ENCODE measurements at regions not wholly inside any gene's neighbourhood (a gene's known extent, or its start where the extent isn't known, plus 50 kb on each side); places are given as distances from the start of the nearest gene placed in this dataset.

DNA sequence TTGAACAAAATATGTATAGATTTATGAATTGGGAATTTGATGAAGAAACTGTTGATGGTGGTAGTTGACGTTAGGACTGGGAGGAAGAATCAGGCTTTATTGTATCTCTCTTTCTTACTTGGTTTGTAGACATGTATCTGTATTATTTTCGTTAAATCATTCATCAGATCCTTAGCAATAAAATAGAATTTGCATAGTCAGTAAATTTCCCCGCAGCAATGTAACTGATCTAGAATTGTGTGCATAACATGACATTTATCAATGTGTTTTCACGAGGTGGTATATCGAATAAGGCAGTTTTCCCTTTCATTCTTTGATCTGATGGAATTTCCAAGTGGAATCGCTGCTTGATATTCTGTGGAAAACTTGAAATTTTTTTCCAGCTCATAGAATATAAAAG lies 308.8 kb downstream of the SPRY1 start:
- H3K9ac ChIP-seq, result no peak overlapping the region
- H3K27ac ChIP-seq, result no peak overlapping the region
- no peaks in the 10 kb centered on the region for H3K27me3 ChIP-seq
- no peaks in the 10 kb centered on the region for H3K36me3 ChIP-seq
- no peaks in the 10 kb centered on the region for H3K4me1 ChIP-seq
- no peak overlapping the region for H3K4me2 ChIP-seq
- peaks cover 11% of the 10 kb centered on the region for H3K9me3 ChIP-seq
- TF ChIP-seq Cebpa-rat (IDR thresholded peaks at IDR 0.05), result no peak
- H3K4me3 ChIP-seq, result no peak overlapping the region
- no peaks in the 10 kb centered on the region for H4K20me1 ChIP-seq

DNA sequence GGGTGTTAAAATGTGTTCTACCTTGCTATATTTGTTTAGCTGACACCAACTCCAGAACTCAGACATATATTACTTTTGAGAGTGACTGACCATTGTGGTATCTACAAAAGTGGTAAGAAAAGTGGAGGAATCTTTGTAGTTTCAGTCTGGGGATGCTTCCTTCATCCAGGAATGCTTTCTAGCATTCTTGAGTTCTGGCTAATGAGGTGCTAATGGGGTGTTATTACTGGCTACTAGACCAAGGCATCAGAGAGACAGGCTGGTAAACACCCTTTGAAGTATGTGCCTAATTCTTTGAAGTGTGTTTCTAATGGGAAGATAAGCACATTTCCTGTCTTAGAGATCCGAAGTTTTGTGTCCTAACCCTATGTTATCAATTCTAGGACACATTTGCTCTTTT lies 310.4 kb downstream of the SPRY1 start:
- H3K27ac ChIP-seq, result no peak overlapping the region
- no peak for TF ChIP-seq Cebpa-rat (IDR thresholded peaks at IDR 0.05)

DNA sequence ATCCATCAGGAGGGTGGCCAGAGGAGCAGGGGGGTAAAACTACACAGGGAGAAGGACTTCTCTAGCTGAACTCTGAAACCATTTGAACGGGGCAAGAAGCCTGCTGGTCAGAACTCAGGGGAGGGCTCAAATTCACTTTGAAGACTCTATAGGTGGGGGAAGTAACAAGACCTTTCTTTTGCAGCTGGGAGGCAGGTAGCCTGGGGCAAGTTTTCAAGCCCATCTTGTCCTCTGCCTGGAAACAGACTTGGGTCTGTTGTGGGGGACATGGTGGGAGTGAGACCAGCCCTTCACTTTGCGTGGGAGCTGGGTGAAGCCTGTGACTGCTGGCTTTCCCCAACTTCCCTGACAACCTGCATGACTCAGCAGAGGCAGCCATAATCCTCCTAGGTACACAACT lies 312.3 kb downstream of the SPRY1 start:
- no peaks in the 10 kb centered on the region for H3K4me1 ChIP-seq
- H3K4me2 ChIP-seq, result no peak overlapping the region
- no peaks in the 10 kb centered on the region for H3K36me3 ChIP-seq
- H4K20me1 ChIP-seq, result no peaks in the 10 kb centered on the region
- no peak overlapping the region for H3K9ac ChIP-seq
- TF ChIP-seq Cebpa-rat (IDR thresholded peaks at IDR 0.05), result no peak
- no peaks in the 10 kb centered on the region for H3K27me3 ChIP-seq
- H3K4me3 ChIP-seq, result no peak overlapping the region
- H3K9me3 ChIP-seq, result peaks cover 11% of the 10 kb centered on the region
- H3K27ac ChIP-seq, result no peak overlapping the region

More for the DNA sequence above, 310.4 kb downstream of the SPRY1 start:
- no peaks in the 10 kb centered on the region for H3K4me1 ChIP-seq
- H3K27me3 ChIP-seq, result no peaks in the 10 kb centered on the region
- H3K9ac ChIP-seq, result no peak overlapping the region
- H4K20me1 ChIP-seq, result no peaks in the 10 kb centered on the region
- peaks cover 11% of the 10 kb centered on the region for H3K9me3 ChIP-seq
- no peak overlapping the region for H3K4me2 ChIP-seq
- no peak overlapping the region for H3K4me3 ChIP-seq
- no peaks in the 10 kb centered on the region for H3K36me3 ChIP-seq

DNA sequence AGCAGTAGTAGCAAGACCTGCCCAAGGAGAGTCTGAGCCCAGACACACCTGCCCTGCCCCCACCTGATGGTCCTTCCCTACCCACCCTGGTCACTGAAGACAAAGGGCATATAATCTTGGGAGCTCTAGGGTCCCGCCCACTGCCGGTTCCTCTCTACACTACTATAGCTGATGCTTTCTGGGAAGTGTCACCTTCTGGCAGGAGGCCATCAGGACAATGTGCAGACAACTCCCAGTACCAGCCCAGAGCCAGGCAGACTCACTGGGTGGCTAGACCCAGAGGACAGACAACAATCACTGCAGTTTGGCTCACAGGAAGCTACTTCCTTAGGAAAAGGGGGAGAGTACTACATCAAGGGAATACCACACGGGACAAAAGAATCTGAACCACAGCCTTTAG lies 312.7 kb downstream of the SPRY1 start:
- H3K4me1 ChIP-seq, result no peaks in the 10 kb centered on the region
- H3K4me2 ChIP-seq, result no peak overlapping the region
- no peak overlapping the region for H3K27ac ChIP-seq
- no peak for TF ChIP-seq Cebpa-rat (IDR thresholded peaks at IDR 0.05)
- H3K36me3 ChIP-seq, result no peaks in the 10 kb centered on the region
- no peaks in the 10 kb centered on the region for H4K20me1 ChIP-seq
- H3K27me3 ChIP-seq, result no peaks in the 10 kb centered on the region
- peaks cover 11% of the 10 kb centered on the region for H3K9me3 ChIP-seq
- H3K9ac ChIP-seq, result no peak overlapping the region
- no peak overlapping the region for H3K4me3 ChIP-seq

DNA sequence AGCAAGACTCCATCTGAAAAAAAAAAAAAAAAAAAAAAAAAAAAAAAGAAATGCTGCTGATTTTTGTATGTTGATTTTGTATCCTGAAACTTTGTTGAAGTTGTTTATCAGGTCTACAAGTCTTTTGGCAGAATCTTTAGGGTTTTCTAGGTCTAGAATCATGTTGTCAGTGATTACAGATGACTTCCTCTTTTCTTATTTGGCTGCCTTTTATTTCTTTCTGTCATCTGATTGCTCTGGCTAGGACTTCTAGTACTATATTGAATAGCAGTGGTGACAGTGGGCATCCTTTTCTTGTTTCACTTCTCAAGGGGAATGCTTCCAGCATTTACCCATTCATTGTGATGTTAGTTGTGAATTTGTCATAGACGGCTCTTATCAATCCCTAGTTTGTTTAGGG lies 334.4 kb downstream of the SPRY1 start:
- Histone ChIP-seq H3K4me1 (peaks cover 5% of the 10 kb centered on the region; the same call in 1 of the 2 replicates), H3K27me3 (no peaks in the 10 kb centered on the region), H3K4me3 (no peak overlapping the region), H4K20me1 (no peaks in the 10 kb centered on the region), H3K27ac (no peak overlapping the region), H3K4me2 (no peak overlapping the region), H3K36me3 (no peaks in the 10 kb centered on the region), H3K9ac (no peak overlapping the region), H3K9me3 (no peaks in the 10 kb centered on the region)
- no peak for TF ChIP-seq Cebpa-rat (IDR thresholded peaks at IDR 0.05)

DNA sequence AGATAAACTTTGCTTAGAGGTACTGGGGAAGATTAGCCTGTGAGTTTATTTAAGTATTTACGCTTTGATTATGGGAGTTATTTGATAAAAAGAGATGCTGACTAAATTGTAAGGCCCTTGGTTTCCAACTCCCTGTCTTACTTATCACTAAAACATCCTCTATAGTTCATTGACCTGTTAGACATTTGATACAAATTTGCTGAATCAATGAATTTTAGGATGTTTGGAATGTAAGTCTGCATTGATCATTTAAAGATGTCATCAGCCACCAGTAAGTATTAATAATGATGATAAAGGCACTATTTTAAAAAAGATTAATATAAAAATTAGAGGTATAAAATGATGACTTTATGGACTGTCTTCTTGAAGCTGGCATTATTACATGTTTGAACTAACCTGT lies 340.6 kb downstream of the SPRY1 start:
- TF ChIP-seq Cebpa-rat (IDR thresholded peaks at IDR 0.05), result no peak
- Histone ChIP-seq H3K4me3 (no peak overlapping the region), H3K27ac (no peak overlapping the region), H3K9ac (no peak overlapping the region), H3K27me3 (no peaks in the 10 kb centered on the region), H3K9me3 (no peaks in the 10 kb centered on the region), H3K4me2 (no peak overlapping the region), H4K20me1 (no peaks in the 10 kb centered on the region), H3K4me1 (peaks cover 8% of the 10 kb centered on the region; the same call in 1 of the 2 replicates), H3K36me3 (no peaks in the 10 kb centered on the region)

DNA sequence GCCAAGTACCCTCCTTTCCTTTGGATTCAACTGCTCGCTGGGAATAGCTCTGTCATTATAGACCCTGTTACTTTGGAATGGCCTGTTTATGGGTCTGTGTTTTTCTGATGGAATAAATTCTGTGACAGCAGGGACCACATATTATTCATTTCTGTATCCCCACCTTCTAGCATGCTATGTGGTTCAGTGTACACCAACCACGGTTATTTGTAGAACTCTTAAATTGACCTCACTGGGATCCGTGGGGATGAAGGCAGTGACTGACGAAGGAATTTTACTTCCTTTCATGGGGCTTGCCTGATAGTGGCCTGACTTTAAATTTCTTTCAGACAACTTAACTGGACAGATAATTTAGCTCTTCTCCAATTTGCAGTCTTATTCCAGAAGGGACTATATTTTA lies 343.2 kb downstream of the SPRY1 start:
- Histone ChIP-seq H3K4me3 (no peak overlapping the region), H3K9ac (no peak overlapping the region), H3K36me3 (no peaks in the 10 kb centered on the region), H4K20me1 (no peaks in the 10 kb centered on the region), H3K4me1 (peaks cover 3% of the 10 kb centered on the region; the same call in 1 of the 2 replicates), H3K27me3 (no peaks in the 10 kb centered on the region), H3K4me2 (no peak overlapping the region), H3K27ac (no peak overlapping the region), H3K9me3 (no peaks in the 10 kb centered on the region)
- TF ChIP-seq Cebpa-rat (IDR thresholded peaks at IDR 0.05), result no peak

DNA sequence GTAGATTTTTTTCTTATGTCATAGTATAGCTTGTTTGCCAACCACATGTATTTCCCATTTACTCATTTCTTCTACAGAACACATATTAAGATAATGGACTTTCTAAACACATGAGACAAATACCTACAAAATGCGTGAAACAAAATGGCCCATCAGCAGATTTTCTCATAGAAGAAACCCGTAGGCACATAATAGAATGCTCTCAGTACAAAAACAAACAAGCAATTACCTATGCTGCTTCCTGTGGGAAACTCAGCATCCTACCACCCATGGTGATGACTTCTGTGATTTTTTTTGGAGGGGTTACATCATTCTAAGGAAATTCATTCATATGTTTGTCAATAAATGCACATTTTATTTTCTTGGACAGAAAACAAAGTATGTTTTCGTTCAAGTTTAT lies 343.6 kb downstream of the SPRY1 start:
- Histone ChIP-seq H3K36me3 (no peaks in the 10 kb centered on the region), H3K4me1 (peaks cover 3% of the 10 kb centered on the region; the same call in 1 of the 2 replicates), H3K9me3 (no peaks in the 10 kb centered on the region), H3K27ac (no peak overlapping the region), H3K27me3 (no peaks in the 10 kb centered on the region), H3K4me3 (no peak overlapping the region), H4K20me1 (no peaks in the 10 kb centered on the region), H3K4me2 (no peak overlapping the region), H3K9ac (no peak overlapping the region)
- no peak for TF ChIP-seq Cebpa-rat (IDR thresholded peaks at IDR 0.05)

DNA sequence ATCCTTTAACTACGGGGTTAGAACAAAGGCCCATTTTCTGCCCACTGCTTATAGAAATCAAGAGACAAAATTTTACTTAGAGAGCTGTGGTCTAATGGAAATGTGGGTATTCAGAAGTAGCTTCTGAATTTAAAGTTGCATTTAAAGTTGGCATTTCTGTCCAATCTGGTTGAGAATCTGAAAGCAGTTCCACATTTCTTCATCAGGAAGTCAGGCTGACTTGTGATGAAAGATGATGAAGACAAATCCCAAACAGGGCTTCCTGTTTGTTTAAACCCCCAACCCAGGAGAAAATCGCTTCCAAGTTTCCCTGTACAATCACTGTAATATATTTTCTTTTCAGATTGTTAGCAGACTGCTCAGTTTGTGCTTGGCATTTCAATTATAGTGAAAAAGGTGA lies 345.3 kb downstream of the SPRY1 start:
- no peak for TF ChIP-seq Cebpa-rat (IDR thresholded peaks at IDR 0.05)
- Histone ChIP-seq H3K36me3 (no peaks in the 10 kb centered on the region), H3K4me3 (no peak overlapping the region), H3K4me1 (peaks cover 3% of the 10 kb centered on the region; the same call in 1 of the 2 replicates), H3K9me3 (no peaks in the 10 kb centered on the region), H3K27me3 (no peaks in the 10 kb centered on the region), H4K20me1 (no peaks in the 10 kb centered on the region), H3K4me2 (peak overlapping the region; percentile 4; the same call in 1 of the 2 replicates), H3K9ac (no peak overlapping the region), H3K27ac (no peak overlapping the region)

DNA sequence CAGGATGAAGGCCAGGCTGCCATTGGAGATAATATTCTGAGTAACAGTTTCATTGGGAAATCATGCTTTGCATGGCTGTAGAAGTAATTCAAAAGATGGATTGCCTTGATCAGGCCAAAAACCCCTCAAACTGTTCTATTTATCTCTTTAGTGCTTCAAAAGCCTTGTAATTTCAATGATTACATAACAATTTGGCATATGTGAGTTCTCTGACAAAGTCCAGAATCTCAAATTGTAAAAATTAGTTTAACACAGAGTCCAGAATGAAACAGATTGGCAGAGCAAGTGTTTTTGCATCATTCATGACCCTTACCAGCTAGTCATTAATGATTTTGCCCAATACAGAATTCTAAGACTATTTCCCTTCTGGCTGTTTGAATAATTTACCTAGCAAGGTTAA lies 347.3 kb downstream of the SPRY1 start:
- Histone ChIP-seq H3K9ac (no peak overlapping the region), H3K9me3 (no peaks in the 10 kb centered on the region)
- TF ChIP-seq Cebpa-rat (IDR thresholded peaks at IDR 0.05), result no peak

DNA sequence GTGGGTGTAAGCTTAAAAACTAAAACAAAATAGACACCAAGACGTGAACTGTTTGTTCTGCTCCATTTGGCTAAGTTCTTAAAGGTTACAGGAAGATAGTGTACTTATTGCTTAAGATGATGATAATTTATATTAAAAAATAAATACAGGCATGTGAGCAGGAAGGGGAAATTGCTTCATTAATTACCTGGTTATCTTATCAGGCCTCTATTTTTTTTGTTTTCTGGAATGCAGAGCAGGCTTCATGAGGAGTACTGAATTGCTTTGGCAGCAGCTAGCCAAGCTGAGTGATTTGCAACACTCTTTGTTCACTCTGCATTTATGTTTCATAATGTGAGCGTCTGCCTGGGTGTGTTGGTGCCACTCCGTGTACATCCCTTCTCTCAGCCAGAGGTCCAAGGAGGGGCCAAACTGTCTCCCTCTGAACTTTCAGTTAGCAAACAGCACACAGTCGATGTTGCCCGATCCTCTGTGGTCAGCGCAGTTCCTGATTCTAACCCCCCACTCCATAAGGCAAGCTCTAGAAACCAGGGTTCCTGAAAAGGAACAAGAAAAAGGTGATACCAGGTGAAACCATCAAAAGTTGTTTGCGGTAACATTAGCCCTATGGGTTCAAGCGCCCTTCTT lies 348.2 kb downstream of the SPRY1 start:
- Histone ChIP-seq H3K4me1 (peaks cover 3% of the 10 kb centered on the region; the same call in 1 of the 2 replicates), H3K4me2 (no peak overlapping the region), H3K27ac (no peak overlapping the region), H3K9ac (no peak overlapping the region), H3K36me3 (no peaks in the 10 kb centered on the region), H4K20me1 (no peaks in the 10 kb centered on the region), H3K9me3 (no peaks in the 10 kb centered on the region), H3K27me3 (no peaks in the 10 kb centered on the region), H3K4me3 (no peak overlapping the region)
- TF ChIP-seq Cebpa-rat (IDR thresholded peaks at IDR 0.05), result no peak

More for the DNA sequence above, 347.3 kb downstream of the SPRY1 start:
- Histone ChIP-seq H3K4me3 (no peak overlapping the region), H3K36me3 (no peaks in the 10 kb centered on the region), H3K4me2 (no peak overlapping the region), H3K27me3 (no peaks in the 10 kb centered on the region), H3K27ac (no peak overlapping the region), H3K4me1 (peaks cover 3% of the 10 kb centered on the region; the same call in 1 of the 2 replicates), H4K20me1 (no peaks in the 10 kb centered on the region)

Measured in BLaER1 (cell line).